ENCODE measurements at regions not wholly inside any gene's neighbourhood (a gene's known extent, or its start where the extent isn't known, plus 50 kb on each side); places are given as distances from the start of the nearest gene placed in this dataset.

GRCh38 chr17:79141578-79142355 lies 67.1 kb downstream of the ENGASE start:
- DNase-seq, result no peak

- DNase-seq, result no peak
Measured at GRCh38 chr17:79138826-79139225, 64.2 kb downstream of the ENGASE start.

GRCh38 chr17:79137789-79138165 lies 63.2 kb downstream of the ENGASE start:
- no peak for DNase-seq

- peak; percentile 65 for DNase-seq
Measured at GRCh38 chr17:79137015-79137788, 62.6 kb downstream of the ENGASE start.

- DNase-seq, result no peak
Measured at GRCh38 chr17:79136596-79136995, 62.0 kb downstream of the ENGASE start.
